T-helper 1 cell treated with Interleukin-12 subunit alpha and Interleukin-12 subunit beta and Interleukin-4 antibody, amounts not matched to agents 30 ng/mL and 1 ng/mL, for 36 hours (primary cell): ENCODE measurements at regions not wholly inside any gene's neighbourhood (a gene's known extent, or its start where the extent isn't known, plus 50 kb on each side); places are given as distances from the start of the nearest gene placed in this dataset.

Experiments
- intact Hi-C: fragments of 100-400 bp; cut with micrococcal nuclease; formaldehyde crosslinking; loops from one replicate; pipeline ENCODE4 v1.15.1; 2024

GRCh38 chr1:115577513-115577912 is 64.3 kb upstream of the VANGL1 start:
- intact Hi-C loops, result no loop called here

- intact Hi-C loops, result no loop called here
These were observed 66.1 kb upstream of the VANGL1 start for GRCh38 chr1:115575661-115576060.

- intact Hi-C loops, result no loop called here
These were observed 69.1 kb upstream of the VANGL1 start for GRCh38 chr1:115572710-115573109.

GRCh38 chr1:115567431-115567830 is 74.3 kb upstream of the VANGL1 start:
- intact Hi-C loops, result no loop called here

GRCh38 chr1:115565791-115566190 is 76.0 kb upstream of the VANGL1 start:
- intact Hi-C loops, result no loop called here

- intact Hi-C loops, result no loop called here
These were observed 76.4 kb upstream of the VANGL1 start for GRCh38 chr1:115565353-115565752.

GRCh38 chr1:115564201-115564600 is 77.6 kb upstream of the VANGL1 start:
- intact Hi-C loops, result no loop called here

- intact Hi-C loops, result no loop called here
These were observed 81.7 kb upstream of the VANGL1 start for GRCh38 chr1:115560027-115560426.

- intact Hi-C loops, result no loop called here
These were observed 83.5 kb upstream of the VANGL1 start for GRCh38 chr1:115558275-115558674.

- intact Hi-C loops, result no loop called here
These were observed 84.1 kb upstream of the VANGL1 start for GRCh38 chr1:115557715-115558114.

GRCh38 chr1:115556236-115556635 is 85.5 kb upstream of the VANGL1 start:
- intact Hi-C loops, result no loop called here

GRCh38 chr1:115555446-115555845 is 86.3 kb upstream of the VANGL1 start:
- intact Hi-C loops, result no loop called here

- intact Hi-C loops, result no loop called here
These were observed 94.1 kb upstream of the VANGL1 start for GRCh38 chr1:115547696-115548095.

GRCh38 chr1:115546846-115547245 is 94.9 kb upstream of the VANGL1 start:
- intact Hi-C loops, result no loop called here

- intact Hi-C loops, result no loop called here
These were observed 95.7 kb upstream of the VANGL1 start for GRCh38 chr1:115545791-115546733.

- intact Hi-C loops, result no loop called here
These were observed 96.6 kb upstream of the VANGL1 start for GRCh38 chr1:115545096-115545720.

GRCh38 chr1:115544131-115544530 is 97.6 kb upstream of the VANGL1 start:
- intact Hi-C loops, result no loop called here

- intact Hi-C loops, result no loop called here
These were observed 98.5 kb upstream of the VANGL1 start for GRCh38 chr1:115543247-115543646.

- intact Hi-C loops, result no loop called here
These were observed 102.0 kb upstream of the VANGL1 start for GRCh38 chr1:115539736-115540135.

GRCh38 chr1:115539061-115539460 is 102.7 kb upstream of the VANGL1 start:
- intact Hi-C loops, result no loop called here

- intact Hi-C loops, result no loop called here
These were observed 103.2 kb upstream of the VANGL1 start for GRCh38 chr1:115538579-115538978.

- intact Hi-C loops, result no loop called here
These were observed 104.4 kb upstream of the VANGL1 start for GRCh38 chr1:115537415-115537814.
